ENCODE measurements at regions not wholly inside any gene's neighbourhood (a gene's known extent, or its start where the extent isn't known, plus 50 kb on each side); places are given as distances from the start of the nearest gene placed in this dataset.

DNA sequence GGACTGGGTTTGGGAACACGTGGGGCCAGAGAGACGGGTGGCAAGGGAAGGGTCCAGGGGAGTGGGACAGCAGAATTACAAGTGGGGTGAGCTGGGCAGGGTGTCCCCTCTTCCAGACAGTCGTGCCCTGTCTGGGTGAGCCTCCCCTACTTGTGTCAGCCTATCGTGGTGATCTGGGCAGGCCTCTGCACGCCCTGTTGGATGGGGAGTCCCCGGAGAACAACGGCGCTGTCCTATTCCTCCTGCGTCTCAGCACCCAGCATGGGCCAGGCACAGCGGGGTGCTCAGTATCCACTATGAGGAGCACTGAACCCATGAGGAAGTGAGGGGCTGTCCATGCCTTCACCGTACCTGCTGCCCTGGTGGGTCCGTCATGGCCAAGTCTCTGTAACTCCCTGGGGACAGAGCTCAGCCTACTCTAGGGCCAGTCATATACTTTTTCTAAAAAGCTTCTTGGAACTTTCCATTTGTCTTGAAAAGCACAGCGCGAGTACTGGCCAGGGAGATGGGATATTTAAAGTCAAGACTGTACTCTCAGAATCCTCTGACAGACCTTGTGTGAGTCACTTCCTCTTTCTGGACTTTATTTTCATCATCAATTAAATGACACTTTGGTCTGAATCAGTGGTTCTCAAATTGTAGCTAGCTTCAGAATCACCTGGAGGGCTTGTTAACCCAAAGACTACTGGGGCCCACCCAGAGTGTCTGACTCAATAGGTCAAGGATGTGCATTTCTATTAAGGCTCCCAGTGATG is 81.7 kb upstream of the NECTIN1 start:
- H3K27ac ChIP-seq (ENCODE audit: low read depth in 1 of 2, low read length in 2 of 2): no peak overlapping the region
- H3K27me3 ChIP-seq (ENCODE audit: control insufficient read depth in 4 of 4, insufficient read depth in 4 of 4, low read length in 3 of 4): no peaks in the 10 kb centered on the region
- peaks cover 0 to 3% (median under 1%) of the 10 kb centered on the region in 4 donors for H3K9me3 ChIP-seq (ENCODE audit: control insufficient read depth in 4 of 4, low read length in 3 of 4)
- no peak for DNase-seq (ENCODE audit: low spot score)
- no peaks in the 10 kb centered on the region for H3K36me3 ChIP-seq (ENCODE audit: control insufficient read depth in 4 of 4, insufficient read depth in 3 of 4, low read depth in 1 of 4, low read length in 3 of 4)
- no peak for TF ChIP-seq YY1 (IDR thresholded peaks at IDR 0.05)
- TF ChIP-seq HNF4A (conservative IDR thresholded peaks at IDR 0.05): no peak
- TF ChIP-seq RXRA (IDR thresholded peaks at IDR 0.05): no peak
- TF ChIP-seq TAF1 (conservative IDR thresholded peaks at IDR 0.05): no peak
- TF ChIP-seq, protein P1, sequence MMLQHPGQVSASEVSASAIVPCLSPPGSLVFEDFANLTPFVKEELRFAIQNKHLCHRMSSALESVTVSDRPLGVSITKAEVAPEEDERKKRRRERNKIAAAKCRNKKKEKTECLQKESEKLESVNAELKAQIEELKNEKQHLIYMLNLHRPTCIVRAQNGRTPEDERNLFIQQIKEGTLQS (IDR thresholded peaks at IDR 0.05): no peak
- no peak for TF ChIP-seq JUND (IDR thresholded peaks at IDR 0.05)
- TF ChIP-seq, protein P2, sequence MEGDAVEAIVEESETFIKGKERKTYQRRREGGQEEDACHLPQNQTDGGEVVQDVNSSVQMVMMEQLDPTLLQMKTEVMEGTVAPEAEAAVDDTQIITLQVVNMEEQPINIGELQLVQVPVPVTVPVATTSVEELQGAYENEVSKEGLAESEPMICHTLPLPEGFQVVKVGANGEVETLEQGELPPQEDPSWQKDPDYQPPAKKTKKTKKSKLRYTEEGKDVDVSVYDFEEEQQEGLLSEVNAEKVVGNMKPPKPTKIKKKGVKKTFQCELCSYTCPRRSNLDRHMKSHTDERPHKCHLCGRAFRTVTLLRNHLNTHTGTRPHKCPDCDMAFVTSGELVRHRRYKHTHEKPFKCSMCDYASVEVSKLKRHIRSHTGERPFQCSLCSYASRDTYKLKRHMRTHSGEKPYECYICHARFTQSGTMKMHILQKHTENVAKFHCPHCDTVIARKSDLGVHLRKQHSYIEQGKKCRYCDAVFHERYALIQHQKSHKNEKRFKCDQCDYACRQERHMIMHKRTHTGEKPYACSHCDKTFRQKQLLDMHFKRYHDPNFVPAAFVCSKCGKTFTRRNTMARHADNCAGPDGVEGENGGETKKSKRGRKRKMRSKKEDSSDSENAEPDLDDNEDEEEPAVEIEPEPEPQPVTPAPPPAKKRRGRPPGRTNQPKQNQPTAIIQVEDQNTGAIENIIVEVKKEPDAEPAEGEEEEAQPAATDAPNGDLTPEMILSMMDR (IDR thresholded peaks at IDR 0.05; ENCODE audit: low read depth, low read length, missing input control): no peak
- TF ChIP-seq, protein P3, sequence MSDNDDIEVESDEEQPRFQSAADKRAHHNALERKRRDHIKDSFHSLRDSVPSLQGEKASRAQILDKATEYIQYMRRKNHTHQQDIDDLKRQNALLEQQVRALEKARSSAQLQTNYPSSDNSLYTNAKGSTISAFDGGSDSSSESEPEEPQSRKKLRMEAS (IDR thresholded peaks at IDR 0.05): no peak
- TF ChIP-seq, protein P4, sequence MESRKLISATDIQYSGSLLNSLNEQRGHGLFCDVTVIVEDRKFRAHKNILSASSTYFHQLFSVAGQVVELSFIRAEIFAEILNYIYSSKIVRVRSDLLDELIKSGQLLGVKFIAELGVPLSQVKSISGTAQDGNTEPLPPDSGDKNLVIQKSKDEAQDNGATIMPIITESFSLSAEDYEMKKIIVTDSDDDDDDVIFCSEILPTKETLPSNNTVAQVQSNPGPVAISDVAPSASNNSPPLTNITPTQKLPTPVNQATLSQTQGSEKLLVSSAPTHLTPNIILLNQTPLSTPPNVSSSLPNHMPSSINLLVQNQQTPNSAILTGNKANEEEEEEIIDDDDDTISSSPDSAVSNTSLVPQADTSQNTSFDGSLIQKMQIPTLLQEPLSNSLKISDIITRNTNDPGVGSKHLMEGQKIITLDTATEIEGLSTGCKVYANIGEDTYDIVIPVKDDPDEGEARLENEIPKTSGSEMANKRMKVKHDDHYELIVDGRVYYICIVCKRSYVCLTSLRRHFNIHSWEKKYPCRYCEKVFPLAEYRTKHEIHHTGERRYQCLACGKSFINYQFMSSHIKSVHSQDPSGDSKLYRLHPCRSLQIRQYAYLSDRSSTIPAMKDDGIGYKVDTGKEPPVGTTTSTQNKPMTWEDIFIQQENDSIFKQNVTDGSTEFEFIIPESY (IDR thresholded peaks at IDR 0.05): no peak
- no peak for TF ChIP-seq FOXA1 (IDR thresholded peaks at IDR 0.05)
- no peak for TF ChIP-seq HNF4G (IDR thresholded peaks at IDR 0.05)
- no peak for TF ChIP-seq FOXA2 (IDR thresholded peaks at IDR 0.05)
- TF ChIP-seq EGR1 (IDR thresholded peaks at IDR 0.05; ENCODE audit: low read depth in 2 of 2): no peak
- no peak overlapping the region for H3K4me3 ChIP-seq (ENCODE audit: low read depth in 1 of 3, low read length in 3 of 3)
- no peak overlapping the region for H3K9ac ChIP-seq (ENCODE audit: low read depth in 1 of 2, low read length in 2 of 2)
- H3K4me1 ChIP-seq (ENCODE audit: control insufficient read depth in 4 of 4, insufficient read depth in 4 of 4, low read length in 3 of 4): no peaks in the 10 kb centered on the region
- WGBS: 89% methylated on average over 14 of the region's 14 CpGs

DNA sequence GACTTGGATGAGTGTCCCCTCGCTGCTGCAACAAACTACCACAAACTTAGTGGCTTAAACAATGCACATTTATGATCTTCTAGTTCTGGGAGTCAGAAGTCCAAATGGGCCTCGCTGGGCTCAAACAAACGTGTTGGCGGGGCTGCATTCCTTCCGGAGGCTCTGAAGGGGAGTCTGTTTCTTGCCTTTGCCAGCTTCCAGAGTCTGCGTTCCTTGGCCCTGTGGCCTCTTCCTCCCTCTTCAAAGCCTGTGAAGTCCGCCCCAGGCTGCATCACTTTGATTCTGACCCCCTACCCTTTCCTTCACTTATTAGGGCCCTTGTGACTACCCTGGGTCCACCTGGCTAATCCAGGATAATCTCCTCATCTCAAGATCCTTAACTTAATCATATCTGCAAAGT is 80.3 kb upstream of the NECTIN1 start:
- Histone ChIP-seq H3K4me1 (ENCODE audit: control insufficient read depth in 4 of 4, insufficient read depth in 4 of 4, low read length in 3 of 4) (no peaks in the 10 kb centered on the region), H3K27ac (ENCODE audit: low read depth in 1 of 2, low read length in 2 of 2) (no peak overlapping the region), H3K4me3 (ENCODE audit: low read depth in 1 of 3, low read length in 3 of 3) (no peak overlapping the region), H3K9me3 (ENCODE audit: control insufficient read depth in 4 of 4, low read length in 3 of 4) (peaks cover 0 to 3% (median under 1%) of the 10 kb centered on the region in 4 donors), H3K9ac (ENCODE audit: low read depth in 1 of 2, low read length in 2 of 2) (no peak overlapping the region), H3K36me3 (ENCODE audit: control insufficient read depth in 4 of 4, insufficient read depth in 3 of 4, low read depth in 1 of 4, low read length in 3 of 4) (no peaks in the 10 kb centered on the region), H3K27me3 (ENCODE audit: control insufficient read depth in 4 of 4, insufficient read depth in 4 of 4, low read length in 3 of 4) (no peaks in the 10 kb centered on the region)
- DNase-seq (ENCODE audit: low spot score): no peak
- 81% methylated on average over 7 of the region's 7 CpGs for WGBS
- TF ChIP-seq HNF4A (conservative IDR thresholded peaks at IDR 0.05): no peak
- TF ChIP-seq FOXA2 (IDR thresholded peaks at IDR 0.05): no peak
- TF ChIP-seq YY1 (IDR thresholded peaks at IDR 0.05): no peak
- no peak for TF ChIP-seq NR2F2 (IDR thresholded peaks at IDR 0.05)
- TF ChIP-seq, protein P2 (IDR thresholded peaks at IDR 0.05; ENCODE audit: low read depth, low read length, missing input control): no peak
- TF ChIP-seq TAF1 (conservative IDR thresholded peaks at IDR 0.05): no peak
- TF ChIP-seq GABPA (IDR thresholded peaks at IDR 0.05 in 1 of 2, conservative IDR thresholded peaks at IDR 0.05 in 1 of 2): no peak
- TF ChIP-seq FOXA1 (IDR thresholded peaks at IDR 0.05): no peak
- TF ChIP-seq SP1 (IDR thresholded peaks at IDR 0.05): no peak
- TF ChIP-seq, protein P3 (IDR thresholded peaks at IDR 0.05): no peak
- no peak for TF ChIP-seq EGR1 (IDR thresholded peaks at IDR 0.05; ENCODE audit: low read depth in 2 of 2)
- no peak for TF ChIP-seq RAD21 (IDR thresholded peaks at IDR 0.05)
- no peak for TF ChIP-seq JUND (IDR thresholded peaks at IDR 0.05)
- no peak for TF ChIP-seq RXRA (IDR thresholded peaks at IDR 0.05)
- TF ChIP-seq, protein P1 (IDR thresholded peaks at IDR 0.05): no peak
- no peak for TF ChIP-seq HNF4G (IDR thresholded peaks at IDR 0.05)
- TF ChIP-seq, protein P4 (IDR thresholded peaks at IDR 0.05): no peak

Data from liver (tissue), 8 donors.